KMS-11 (cell line): ENCODE measurements at regions not wholly inside any gene's neighbourhood (a gene's known extent, or its start where the extent isn't known, plus 50 kb on each side); places are given as distances from the start of the nearest gene placed in this dataset.

Source experiments
- H2AFZ ChIP-seq: fragments of 200-600 bp; sonication (generic); 2 replicates; pipeline ENCODE4 v1.6.1; 2016; ENCODE audit warnings: antibody characterized with exemption, mixed run types, low read depth
- H3K27ac ChIP-seq: fragments of 200-600 bp; sonication (generic); 2 replicates; pipeline ENCODE4 v1.6.1; 2016; ENCODE audit warnings: mild to moderate bottlenecking, mixed run types
- H3K27me3 ChIP-seq: fragments of 200-600 bp; sonication (generic); 2 replicates; pipeline ENCODE4 v1.6.1; 2017; ENCODE audit warnings: mild to moderate bottlenecking, low read depth, mixed run types, moderate library complexity; ENCODE audit not compliant: insufficient read depth
- H3K36me3 ChIP-seq: fragments of 200-600 bp; sonication (generic); 2 replicates; pipeline ENCODE4 v1.6.1; 2017; ENCODE audit warnings: mild to moderate bottlenecking, mixed run types; ENCODE audit not compliant: insufficient read depth
- H3K4me1 ChIP-seq: fragments of 200-600 bp; sonication (generic); 2 replicates; pipeline ENCODE4 v1.6.1; 2016; ENCODE audit warnings: mild to moderate bottlenecking, low read depth, mixed run types; ENCODE audit not compliant: poor library complexity, severe bottlenecking
- H3K4me2 ChIP-seq: fragments of 200-600 bp; sonication (generic); 2 replicates; pipeline ENCODE4 v1.7.0; 2016; ENCODE audit warnings: mild to moderate bottlenecking, mixed run types
- H3K4me3 ChIP-seq: fragments of 200-600 bp; sonication (generic); IDR thresholded peaks from 2 replicates; pipeline ENCODE4 v1.6.1; 2017; ENCODE audit warnings: low read depth, low read length, mixed read lengths; ENCODE audit not compliant: insufficient read depth
- H3K79me2 ChIP-seq: fragments of 200-600 bp; sonication (generic); 2 replicates; pipeline ENCODE4 v1.6.1; 2016; ENCODE audit warnings: low read depth, mixed run types; ENCODE audit not compliant: insufficient read depth
- H3K9ac ChIP-seq: fragments of 200-600 bp; sonication (generic); 2 replicates; pipeline ENCODE4 v1.6.1; 2016; ENCODE audit warnings: mild to moderate bottlenecking, mixed run types
- H4K20me1 ChIP-seq: fragments of 200-600 bp; sonication (generic); 2 replicates; pipeline ENCODE4 v1.6.1; 2016; ENCODE audit warnings: mild to moderate bottlenecking, mixed run types; ENCODE audit not compliant: insufficient read depth
- CTCF ChIP-seq: fragments of 200-600 bp; sonication (generic); conservative IDR thresholded peaks from 2 replicates; pipeline ENCODE4 v1.6.1; 2017; ENCODE audit warnings: low read depth, mild to moderate bottlenecking, antibody characterized with exemption, low read length, moderate library complexity, mixed read lengths

DNA sequence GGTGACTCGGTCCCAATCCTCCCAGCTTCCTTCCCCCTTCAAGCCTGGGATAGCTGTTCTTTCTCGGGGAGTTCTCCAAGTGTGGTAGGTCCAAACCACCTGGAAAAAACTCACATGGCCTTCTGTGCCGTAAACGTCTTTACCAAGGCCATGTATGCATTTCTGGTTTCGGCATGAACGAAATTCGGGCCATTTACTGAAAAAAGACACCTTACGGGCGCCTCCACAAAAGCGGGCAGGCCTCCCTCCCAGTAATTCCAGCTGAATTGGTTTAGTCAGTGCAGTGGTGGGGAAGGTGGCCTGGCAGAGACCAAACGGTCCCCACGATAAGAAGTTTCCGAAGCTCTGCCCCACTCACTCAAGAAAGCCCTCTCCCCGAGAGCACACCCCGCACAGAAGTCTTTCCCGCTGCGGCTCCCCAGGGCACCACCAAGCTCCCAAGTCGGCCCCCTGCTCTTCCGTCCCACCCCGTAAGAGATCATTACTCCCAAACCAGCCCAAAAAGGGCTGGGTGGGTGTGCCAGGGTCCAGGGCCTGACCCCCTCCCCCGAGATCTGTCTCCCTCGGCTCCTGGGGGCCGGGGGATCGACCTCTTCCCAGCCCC lies 86.3 kb upstream of the MELK start:
- peak overlapping the region; percentile 64 for H2AFZ ChIP-seq
- peaks cover 17% of the 10 kb centered on the region for H3K4me1 ChIP-seq
- H3K4me3 ChIP-seq, result no peak overlapping the region
- H3K9ac ChIP-seq, result peak overlapping the region; percentile 51; the same call in 1 of the 2 replicates
- no peak overlapping the region for H3K27ac ChIP-seq
- H4K20me1 ChIP-seq, result no peaks in the 10 kb centered on the region
- TF ChIP-seq CTCF, result no peak
- peak overlapping the region; percentile 83 for H3K4me2 ChIP-seq
- no peaks in the 10 kb centered on the region for H3K27me3 ChIP-seq
- peaks cover 13% of the 10 kb centered on the region; the same call in 1 of the 2 replicates for H3K79me2 ChIP-seq
- no peaks in the 10 kb centered on the region for H3K36me3 ChIP-seq

DNA sequence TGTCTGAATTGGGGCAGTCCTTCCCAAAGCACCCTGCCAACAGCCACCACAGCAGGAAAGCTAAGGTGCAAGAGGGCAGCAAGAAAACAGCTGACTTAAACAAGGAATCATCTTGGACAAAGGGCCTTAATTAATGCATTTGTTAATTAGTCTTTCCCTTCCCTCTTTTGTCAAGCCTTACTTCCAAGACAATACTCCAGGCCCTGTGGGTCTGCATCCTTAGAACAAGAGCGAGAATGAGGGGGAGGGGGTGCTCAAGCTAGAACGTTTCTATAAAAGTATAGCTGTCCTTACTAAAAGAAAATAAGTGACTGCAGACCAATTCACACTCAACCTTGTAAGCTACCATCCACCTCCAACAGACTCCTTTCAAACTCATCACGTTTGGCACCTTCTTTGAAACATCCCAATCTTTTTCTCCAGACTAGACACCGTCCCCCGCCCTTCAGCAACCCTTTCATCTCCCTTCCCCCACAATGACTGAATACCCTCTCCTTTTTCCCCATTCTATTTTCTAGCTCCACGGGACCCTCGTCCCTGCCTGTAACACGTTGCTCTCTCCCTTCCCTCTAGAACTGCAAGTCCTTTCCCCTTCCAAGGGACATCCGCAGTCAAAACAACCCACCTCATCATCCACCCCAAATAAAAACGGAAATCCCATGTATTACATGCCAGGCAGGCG lies 85.7 kb upstream of the RNF38 start:
- Histone ChIP-seq H3K27ac (no peak overlapping the region), H3K4me1 (peaks cover 20% of the 10 kb centered on the region), H2AFZ (no peak overlapping the region), H3K9ac (no peak overlapping the region), H3K36me3 (no peaks in the 10 kb centered on the region), H3K27me3 (no peaks in the 10 kb centered on the region), H3K4me3 (no peak overlapping the region), H4K20me1 (no peaks in the 10 kb centered on the region), H3K79me2 (peaks cover 18% of the 10 kb centered on the region; the same call in 1 of the 2 replicates), H3K4me2 (peak overlapping the region; percentile 83; the same call in 1 of the 2 replicates)
- TF ChIP-seq CTCF, result no peak

DNA sequence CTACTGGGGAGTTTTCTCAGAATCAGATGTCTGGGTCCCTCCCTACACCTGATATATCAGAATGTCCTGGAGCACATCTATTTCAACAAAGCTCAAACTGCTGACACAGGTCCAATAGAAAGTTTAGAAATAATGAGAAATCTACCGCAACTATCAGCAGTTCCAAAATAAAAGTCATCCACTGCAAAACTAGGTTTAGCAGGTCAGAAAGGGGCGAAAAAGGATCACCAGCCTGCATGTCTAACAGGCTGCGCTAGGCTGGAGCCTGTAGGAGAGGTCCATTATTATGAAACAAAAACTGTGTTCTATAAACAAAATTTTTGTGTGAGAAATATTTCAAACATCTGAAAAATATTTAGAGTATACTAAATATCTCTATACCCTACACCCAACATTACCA lies 84.1 kb upstream of the RNF38 start:
- H3K4me1 ChIP-seq, result peaks cover 15% of the 10 kb centered on the region
- H3K4me3 ChIP-seq, result no peak overlapping the region
- peaks cover 18% of the 10 kb centered on the region; the same call in 1 of the 2 replicates for H3K79me2 ChIP-seq
- H4K20me1 ChIP-seq, result no peaks in the 10 kb centered on the region
- H3K36me3 ChIP-seq, result no peaks in the 10 kb centered on the region
- no peak overlapping the region for H3K27ac ChIP-seq
- no peak overlapping the region for H3K4me2 ChIP-seq
- no peak for TF ChIP-seq CTCF
- no peak overlapping the region for H3K9ac ChIP-seq
- no peak overlapping the region for H2AFZ ChIP-seq
- no peaks in the 10 kb centered on the region for H3K27me3 ChIP-seq

DNA sequence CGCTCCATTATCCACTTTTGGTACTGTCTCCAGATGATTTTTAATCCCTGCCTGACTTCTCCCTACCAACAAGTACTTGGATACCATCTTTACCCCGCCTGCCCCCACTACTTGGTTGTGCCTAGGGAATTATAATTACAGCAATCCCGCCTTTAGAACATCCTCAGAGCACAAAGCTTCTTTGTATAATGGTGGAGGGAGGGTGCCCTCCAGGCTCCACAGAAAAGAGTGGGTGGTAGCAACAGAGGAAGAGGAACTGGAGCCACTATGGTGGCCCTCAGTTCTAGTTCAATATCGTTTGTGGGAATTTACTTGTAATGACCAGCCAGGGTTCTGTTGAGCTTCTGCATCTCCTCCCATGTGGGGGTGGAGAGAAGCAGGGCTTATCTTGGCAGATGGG lies 79.0 kb upstream of the RNF38 start:
- TF ChIP-seq CTCF, result no peak
- H4K20me1 ChIP-seq, result no peaks in the 10 kb centered on the region
- no peak overlapping the region for H3K4me2 ChIP-seq
- H2AFZ ChIP-seq, result no peak overlapping the region
- no peaks in the 10 kb centered on the region for H3K27me3 ChIP-seq
- H3K4me3 ChIP-seq, result no peak overlapping the region
- H3K27ac ChIP-seq, result no peak overlapping the region
- peaks cover 3% of the 10 kb centered on the region for H3K4me1 ChIP-seq
- no peaks in the 10 kb centered on the region for H3K36me3 ChIP-seq
- no peak overlapping the region for H3K9ac ChIP-seq
- H3K79me2 ChIP-seq, result peaks cover 6% of the 10 kb centered on the region; the same call in 1 of the 2 replicates
